ENCODE measurements at regions not wholly inside any gene's neighbourhood (a gene's known extent, or its start where the extent isn't known, plus 50 kb on each side); places are given as distances from the start of the nearest gene placed in this dataset.

DNA sequence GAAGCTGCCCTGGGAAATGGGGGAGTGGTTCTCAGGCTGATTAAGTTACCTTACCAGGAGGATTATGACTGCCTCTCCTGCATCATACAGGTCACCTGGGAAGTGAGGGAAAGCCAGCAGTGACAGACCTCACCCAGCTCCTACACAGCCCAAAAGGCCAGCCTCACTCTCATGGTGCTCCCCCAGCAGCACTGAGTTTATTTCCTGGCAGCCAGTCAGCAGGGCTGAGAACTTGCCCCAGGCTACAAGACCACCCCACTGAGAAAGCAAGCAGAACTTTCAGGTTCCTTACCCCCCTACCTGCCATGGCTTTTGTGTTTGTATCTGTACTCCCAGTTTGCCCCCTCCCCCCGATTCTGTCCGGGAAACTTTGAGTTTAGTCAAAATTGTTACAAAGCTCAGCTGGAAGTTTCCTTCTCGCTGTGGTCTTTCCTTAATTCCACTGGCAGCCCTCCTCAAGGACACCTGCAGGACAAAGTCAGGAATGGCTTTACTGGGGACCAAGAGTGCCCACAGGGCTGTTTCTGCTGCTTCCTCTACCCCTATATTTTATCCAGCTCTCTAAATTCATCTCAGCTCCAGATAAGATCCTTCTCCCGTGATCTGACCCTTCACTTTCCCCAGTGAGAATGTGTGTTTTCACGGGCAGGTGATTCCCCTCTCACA is 649.8 kb upstream of the MBL2 start:
- TF ChIP-seq POLR2A (IDR thresholded peaks at IDR 0.05) = no peak
- TF ChIP-seq CTCF (IDR thresholded peaks at IDR 0.05) = no peak

Data from thyroid gland (tissue), 4 donors.